Ascending aorta (tissue), 2 donors: ENCODE measurements at regions not wholly inside any gene's neighbourhood (a gene's known extent, or its start where the extent isn't known, plus 50 kb on each side); places are given as distances from the start of the nearest gene placed in this dataset.
"Not testable (repeated sequence)": the region's sequence is repeated elsewhere in the genome, so short reads cannot be mapped to it uniquely, and the experiment has no call there.

Experiments
- DNase-seq, 2 donors: peaks; one replicate each; pipeline ENCODE4 v3.0.0-alpha.2; 2019; ENCODE audit warnings: low spot score in 2 of 2
- H3K27ac ChIP-seq, 2 donors: fragments of 200-600 bp; sonication (generic); one replicate each; pipeline ENCODE4 v1.5.1; 2016 to 2017; ENCODE audit warnings: mild to moderate bottlenecking in 1 of 2
- H3K27me3 ChIP-seq: fragments of 200-600 bp; sonication (generic); one replicate; pipeline ENCODE4 v1.5.1; 2017
- H3K36me3 ChIP-seq, 2 donors: fragments of 200-600 bp; sonication (generic); one replicate each; pipeline ENCODE4 v1.5.1; 2016
- H3K4me1 ChIP-seq, 2 donors: fragments of 200-600 bp; sonication (generic); one replicate each; pipeline ENCODE4 v1.5.1; 2016 to 2017; ENCODE audit warnings: mild to moderate bottlenecking in 1 of 2
- H3K4me3 ChIP-seq, 2 donors: fragments of 200-600 bp; sonication (generic); one replicate each; pipeline ENCODE4 v1.5.1; 2016 to 2017; ENCODE audit warnings: mild to moderate bottlenecking in 1 of 2
- H3K9me3 ChIP-seq, 2 donors: fragments of 200-600 bp; sonication (generic); one replicate each; pipeline ENCODE4 v1.5.1; 2016
- intact Hi-C: fragments of 100-400 bp; cut with DNase I; formaldehyde crosslinking; loops from one replicate; pipeline ENCODE4 v1.15.1; 2023
- TF ChIP-seq, protein P1 (sequence below), 3 experiments: fragments of 200-600 bp in 2 of 3; fragments of 450-650 bp in 1 of 3; sonication (generic) in 2 of 3; IDR thresholded peaks; one replicate each; pipeline ENCODE4 v1.5.1; 2016 to 2019; ENCODE audit warnings: antibody characterized with exemption in 3 of 3, mild to moderate bottlenecking in 1 of 3, moderate library complexity in 1 of 3

DNA sequence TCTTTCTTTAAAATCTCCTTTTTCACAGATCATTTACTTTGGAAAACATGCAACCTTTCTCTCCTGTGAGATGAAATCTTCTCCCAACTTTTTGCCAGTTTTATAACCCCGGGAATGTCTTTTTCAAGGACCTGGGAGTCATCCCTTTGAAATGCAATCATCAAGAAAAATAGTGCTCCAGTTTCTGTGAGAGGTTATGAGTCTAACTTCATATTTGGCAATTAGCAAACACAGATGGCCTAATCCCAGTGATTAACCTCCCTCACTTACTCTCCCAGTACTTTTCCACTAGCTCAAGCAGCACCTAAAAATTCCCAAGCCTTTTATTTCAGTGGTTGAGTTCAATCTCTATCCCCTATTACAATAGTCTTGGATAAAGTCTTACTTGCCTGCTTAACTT, 185.8 kb upstream of the TMEM106B start:
- DNase-seq: no peak
- Histone ChIP-seq H3K9me3 (no peaks in the 10 kb centered on the region), H3K27me3 (no peaks in the 10 kb centered on the region), H3K36me3 (no peaks in the 10 kb centered on the region), H3K4me3 (no peak overlapping the region), H3K27ac (no peak overlapping the region), H3K4me1 (no peaks in the 10 kb centered on the region)
- TF ChIP-seq, protein P1, sequence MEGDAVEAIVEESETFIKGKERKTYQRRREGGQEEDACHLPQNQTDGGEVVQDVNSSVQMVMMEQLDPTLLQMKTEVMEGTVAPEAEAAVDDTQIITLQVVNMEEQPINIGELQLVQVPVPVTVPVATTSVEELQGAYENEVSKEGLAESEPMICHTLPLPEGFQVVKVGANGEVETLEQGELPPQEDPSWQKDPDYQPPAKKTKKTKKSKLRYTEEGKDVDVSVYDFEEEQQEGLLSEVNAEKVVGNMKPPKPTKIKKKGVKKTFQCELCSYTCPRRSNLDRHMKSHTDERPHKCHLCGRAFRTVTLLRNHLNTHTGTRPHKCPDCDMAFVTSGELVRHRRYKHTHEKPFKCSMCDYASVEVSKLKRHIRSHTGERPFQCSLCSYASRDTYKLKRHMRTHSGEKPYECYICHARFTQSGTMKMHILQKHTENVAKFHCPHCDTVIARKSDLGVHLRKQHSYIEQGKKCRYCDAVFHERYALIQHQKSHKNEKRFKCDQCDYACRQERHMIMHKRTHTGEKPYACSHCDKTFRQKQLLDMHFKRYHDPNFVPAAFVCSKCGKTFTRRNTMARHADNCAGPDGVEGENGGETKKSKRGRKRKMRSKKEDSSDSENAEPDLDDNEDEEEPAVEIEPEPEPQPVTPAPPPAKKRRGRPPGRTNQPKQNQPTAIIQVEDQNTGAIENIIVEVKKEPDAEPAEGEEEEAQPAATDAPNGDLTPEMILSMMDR (IDR thresholded peaks at IDR 0.05): no peak
- intact Hi-C loops: no loop called here

DNA sequence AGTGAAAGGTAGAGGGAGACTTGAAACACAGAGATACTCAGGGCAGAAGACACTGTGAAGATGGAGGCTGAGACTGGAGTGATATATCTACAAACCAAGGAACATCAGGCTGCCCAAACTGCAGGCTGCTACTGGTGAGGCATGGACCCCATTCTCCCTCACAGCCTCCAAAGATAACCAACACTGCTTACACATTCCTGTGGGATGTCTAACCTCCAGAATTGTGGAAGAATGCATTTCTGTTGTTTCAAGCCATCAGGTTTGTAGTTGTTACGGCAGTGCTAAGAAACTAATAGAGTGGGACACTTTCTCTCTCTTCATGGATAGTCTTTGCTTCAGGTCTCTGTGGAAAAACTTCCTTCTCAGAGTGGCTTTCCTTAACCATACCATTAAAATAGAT, 182.6 kb upstream of the TMEM106B start:
- Histone ChIP-seq H3K4me3 (no peak overlapping the region), H3K4me1 (no peaks in the 10 kb centered on the region), H3K9me3 (no peaks in the 10 kb centered on the region), H3K27ac (no peak overlapping the region), H3K27me3 (no peaks in the 10 kb centered on the region), H3K36me3 (no peaks in the 10 kb centered on the region)
- intact Hi-C loops: no loop called here
- TF ChIP-seq, protein P1 (IDR thresholded peaks at IDR 0.05): no peak
- no peak for DNase-seq

DNA sequence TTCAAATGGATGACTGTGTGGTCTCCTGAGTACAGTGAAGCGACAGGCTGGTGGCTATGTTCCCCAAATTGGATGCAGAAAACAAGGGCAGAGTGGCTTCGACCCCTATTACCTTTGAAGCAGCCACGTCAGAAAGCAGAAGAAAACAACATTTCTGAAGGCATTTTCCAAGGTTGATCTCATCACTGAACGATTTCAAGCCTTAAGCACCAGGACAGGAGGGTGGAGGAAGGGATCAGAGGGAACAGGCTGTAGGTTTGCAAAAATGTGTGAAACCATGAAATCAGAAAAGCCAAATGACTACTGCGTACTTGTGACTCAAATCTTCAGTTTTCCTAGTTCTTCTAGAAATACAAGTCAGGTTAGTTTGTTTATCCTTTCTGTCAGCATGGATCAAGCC, 181.0 kb upstream of the TMEM106B start:
- Histone ChIP-seq H3K27ac (no peak overlapping the region), H3K27me3 (no peaks in the 10 kb centered on the region), H3K4me3 (no peak overlapping the region), H3K36me3 (no peaks in the 10 kb centered on the region), H3K4me1 (no peaks in the 10 kb centered on the region), H3K9me3 (no peaks in the 10 kb centered on the region)
- no peak for DNase-seq
- intact Hi-C loops: no loop called here
- TF ChIP-seq, protein P1 (IDR thresholded peaks at IDR 0.05): no peak

DNA sequence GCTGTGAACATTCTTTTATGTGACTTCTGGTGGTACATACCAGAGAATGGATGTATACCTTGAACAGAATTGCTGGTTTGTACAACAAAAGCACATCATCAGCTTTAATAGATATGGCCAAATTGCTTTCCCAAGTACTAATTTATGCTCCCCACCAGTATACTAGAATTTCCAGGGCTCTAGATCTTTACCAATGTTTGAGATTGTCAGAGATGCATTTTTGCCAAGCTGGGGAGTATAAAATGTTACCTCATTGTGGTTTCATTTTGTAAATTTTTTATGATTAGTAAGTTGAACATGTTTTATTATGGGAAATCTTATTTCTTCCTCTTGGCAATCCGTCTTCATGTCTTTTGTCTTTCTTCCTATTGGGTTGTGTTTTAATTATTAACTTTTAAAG, 179.9 kb upstream of the TMEM106B start:
- no peaks in the 10 kb centered on the region for H3K9me3 ChIP-seq
- TF ChIP-seq, protein P1 (IDR thresholded peaks at IDR 0.05): no peak
- intact Hi-C loops: no loop called here
- no peak overlapping the region for H3K4me3 ChIP-seq
- no peak overlapping the region for H3K27ac ChIP-seq
- no peaks in the 10 kb centered on the region for H3K4me1 ChIP-seq
- no peaks in the 10 kb centered on the region for H3K36me3 ChIP-seq
- DNase-seq: no peak
- H3K27me3 ChIP-seq: no peaks in the 10 kb centered on the region

DNA sequence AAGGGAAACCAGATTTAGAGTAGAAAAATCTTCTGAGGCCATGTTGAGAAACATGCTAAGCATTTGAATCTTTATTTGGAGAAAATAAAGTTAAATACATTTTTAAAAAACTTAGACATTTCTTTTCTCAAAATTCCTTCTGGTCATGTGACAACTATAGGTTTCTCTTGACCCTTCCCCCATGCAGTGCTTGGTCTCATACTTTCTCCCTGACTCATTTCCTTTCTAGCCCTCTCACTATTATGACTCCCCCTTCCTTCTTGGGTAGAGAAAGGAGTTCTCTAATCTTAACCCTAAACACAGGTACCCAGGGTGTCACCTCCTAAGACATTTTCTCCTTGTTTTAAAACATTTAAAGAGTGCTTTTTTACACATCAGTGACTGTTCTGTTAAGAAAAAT, 179.5 kb upstream of the TMEM106B start:
- DNase-seq: no peak
- Histone ChIP-seq H3K36me3 (no peaks in the 10 kb centered on the region), H3K27me3 (no peaks in the 10 kb centered on the region), H3K4me1 (no peaks in the 10 kb centered on the region), H3K4me3 (no peak overlapping the region), H3K9me3 (no peaks in the 10 kb centered on the region), H3K27ac (no peak overlapping the region)
- TF ChIP-seq, protein P1 (IDR thresholded peaks at IDR 0.05): no peak
- intact Hi-C loops: no loop called here

DNA sequence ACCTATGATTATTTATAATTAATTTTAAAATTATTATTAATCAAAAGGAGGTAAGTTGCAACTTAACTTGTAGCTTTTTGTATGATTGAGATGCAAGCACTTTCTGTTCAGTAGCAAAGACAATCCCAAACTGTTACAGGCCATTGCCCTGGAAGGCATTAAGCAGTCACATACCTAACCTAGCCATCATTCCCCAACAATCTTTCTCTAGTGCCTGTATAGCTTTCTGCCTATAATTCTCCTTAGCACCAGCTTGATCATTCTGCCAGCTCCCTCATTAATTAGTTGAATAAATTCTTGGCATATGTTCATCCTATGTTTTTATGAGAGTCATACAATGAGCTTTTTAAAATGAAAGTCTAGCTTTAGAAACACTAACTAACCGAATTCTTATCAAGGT, 178.9 kb upstream of the TMEM106B start:
- Histone ChIP-seq H3K4me3 (no peak overlapping the region), H3K4me1 (no peaks in the 10 kb centered on the region), H3K9me3 (no peaks in the 10 kb centered on the region), H3K36me3 (no peaks in the 10 kb centered on the region), H3K27me3 (no peaks in the 10 kb centered on the region), H3K27ac (no peak overlapping the region)
- TF ChIP-seq, protein P1 (IDR thresholded peaks at IDR 0.05): no peak
- intact Hi-C loops: no loop called here
- DNase-seq: no peak

DNA sequence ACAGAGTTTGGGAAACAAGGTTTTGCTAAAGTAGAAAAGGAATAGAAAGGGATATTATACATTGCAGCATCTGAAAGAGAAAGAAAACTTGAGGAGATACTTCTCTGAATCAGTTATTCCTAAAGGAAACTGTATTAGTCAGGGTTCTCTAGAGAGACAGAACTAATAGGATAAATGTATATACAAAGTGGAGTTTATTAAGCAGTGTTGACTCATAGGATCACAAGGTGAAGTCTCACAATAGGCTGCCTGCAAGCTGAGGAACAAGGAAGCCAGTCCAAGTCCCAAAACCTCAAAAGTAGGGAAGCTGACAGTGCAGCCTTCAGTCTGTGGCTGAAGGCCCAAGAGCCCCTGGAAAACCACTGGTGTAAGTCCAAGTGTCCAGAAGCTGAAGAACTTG, 167.6 kb upstream of the TMEM106B start:
- H3K9me3 ChIP-seq, H3K4me3 ChIP-seq, H3K27me3 ChIP-seq, H3K36me3 ChIP-seq, H3K27ac ChIP-seq, H3K4me1 ChIP-seq, DNase-seq, intact Hi-C loops: not testable (repeated sequence)
